Hepatocyte (in vitro differentiated cells): ENCODE measurements at regions not wholly inside any gene's neighbourhood (a gene's known extent, or its start where the extent isn't known, plus 50 kb on each side); places are given as distances from the start of the nearest gene placed in this dataset.

ENCODE experiments used
- DNase-seq: peaks from one replicate; pipeline ENCODE4 v3.0.0-alpha.2; 2016; ENCODE audit warnings: low spot score
- H2AFZ ChIP-seq: fragments of 200-600 bp; sonication (generic); 2 replicates; pipeline ENCODE4 v1.6.0; 2016; ENCODE audit warnings: antibody characterized with exemption, mild to moderate bottlenecking
- H3K27ac ChIP-seq: fragments of 200-600 bp; sonication (generic); 2 replicates; pipeline ENCODE4 v1.5.1; 2016; ENCODE audit warnings: mild to moderate bottlenecking
- H3K27me3 ChIP-seq: fragments of 200-600 bp; sonication (generic); 2 replicates; pipeline ENCODE4 v1.6.1; 2016
- H3K36me3 ChIP-seq: fragments of 200-600 bp; sonication (generic); replicated peaks from 2 replicates; pipeline ENCODE4 v1.5.1; 2016; ENCODE audit warnings: low read depth; ENCODE audit not compliant: insufficient read depth
- H3K4me1 ChIP-seq: fragments of 200-600 bp; sonication (generic); 2 replicates; pipeline ENCODE4 v1.5.1; 2016; ENCODE audit warnings: mild to moderate bottlenecking, moderate library complexity; ENCODE audit not compliant: insufficient read depth
- H3K4me2 ChIP-seq: fragments of 200-600 bp; sonication (generic); 2 replicates; pipeline ENCODE4 v1.6.0; 2016
- H3K4me3 ChIP-seq: fragments of 200-600 bp; sonication (generic); 2 replicates; pipeline ENCODE4 v1.5.1; 2016; ENCODE audit warnings: mild to moderate bottlenecking
- H3K79me2 ChIP-seq: fragments of 200-600 bp; sonication (generic); 2 replicates; pipeline ENCODE4 v1.6.0; 2017; ENCODE audit warnings: mild to moderate bottlenecking
- H3K9me2 ChIP-seq: fragments of 200-600 bp; sonication (generic); replicated peaks from 2 replicates; pipeline ENCODE4 v1.6.0; 2017; ENCODE audit warnings: mild to moderate bottlenecking; ENCODE audit not compliant: insufficient read depth
- H3K9me3 ChIP-seq: fragments of 200-600 bp; sonication (generic); 2 replicates; pipeline ENCODE4 v1.5.1; 2016; ENCODE audit warnings: low read depth, mild to moderate bottlenecking
- H4K20me1 ChIP-seq: fragments of 200-600 bp; sonication (generic); 2 replicates; pipeline ENCODE4 v1.6.0; 2016; ENCODE audit warnings: mild to moderate bottlenecking; ENCODE audit not compliant: insufficient read depth, poor library complexity, severe bottlenecking
- CTCF ChIP-seq: fragments of 200-600 bp; sonication (generic); IDR thresholded peaks from 2 replicates; pipeline ENCODE4 v1.5.1; 2016; ENCODE audit warnings: antibody characterized with exemption, mild to moderate bottlenecking; ENCODE audit not compliant: poor library complexity
- EZH2 ChIP-seq: fragments of 200-600 bp; sonication (generic); IDR thresholded peaks from 2 replicates; pipeline ENCODE4 v1.6.1; 2016; ENCODE audit warnings: antibody characterized with exemption, mild to moderate bottlenecking, borderline replicate concordance
- EZH2phosphoT487 ChIP-seq: fragments of 200-600 bp; sonication (generic); IDR thresholded peaks from one replicate; pipeline ENCODE4 v1.6.1; 2018; ENCODE audit warnings: antibody characterized with exemption, mild to moderate bottlenecking, low read depth, moderate library complexity; ENCODE audit not compliant: unreplicated experiment, severe bottlenecking
- WGBS: methylation state at CpG from one replicate; pipeline ENCODE4 v1.1.6; 2016; ENCODE audit warnings: low lambda C conversion rate; ENCODE audit errors: missing lambda C conversion rate; 5-methylcytosine and 5-hydroxymethylcytosine counted together

DNA sequence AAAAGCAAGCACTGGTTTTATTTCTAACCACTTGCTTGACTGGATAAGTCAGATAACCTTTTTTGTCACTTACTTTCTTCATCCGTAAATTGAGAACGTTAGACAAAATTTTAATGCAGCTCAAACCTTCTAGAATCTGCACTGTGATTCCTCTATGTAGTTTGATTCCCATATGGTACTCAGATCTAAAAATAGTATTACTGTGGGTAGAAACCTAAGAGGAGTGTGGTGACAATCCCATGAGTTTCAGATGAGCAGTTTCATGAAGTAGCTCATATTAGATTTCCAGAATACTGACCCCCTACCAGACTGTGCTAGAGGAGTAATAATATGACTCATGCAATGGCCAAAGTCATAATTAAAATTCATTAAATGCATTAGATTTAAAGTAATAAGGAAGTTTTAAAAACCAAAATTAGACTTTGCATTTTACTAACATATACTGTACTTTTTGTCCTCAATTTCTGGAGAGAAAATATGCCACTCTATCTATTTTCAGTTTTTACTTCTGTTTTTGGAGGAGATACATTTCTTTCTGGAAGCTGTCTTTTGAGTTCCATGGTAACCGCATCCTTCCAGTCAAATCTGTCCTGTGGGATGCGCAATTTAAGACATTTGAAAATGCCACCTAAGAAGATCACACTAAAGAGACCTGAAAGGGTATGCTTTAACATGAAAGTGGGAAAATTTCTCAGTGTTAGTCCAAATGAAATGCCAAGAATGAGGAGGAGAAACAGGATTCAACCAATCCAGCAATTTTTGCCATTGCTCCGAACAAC, 64.1 kb upstream of the GPM6A start:
- Histone ChIP-seq H3K4me3 (no peak overlapping the region), H3K9me3 (no peaks in the 10 kb centered on the region), H3K27me3 (no peaks in the 10 kb centered on the region), H3K9me2 (no peaks in the 10 kb centered on the region), H2AFZ (no peak overlapping the region), H3K4me2 (no peak overlapping the region), H4K20me1 (no peaks in the 10 kb centered on the region), H3K79me2 (no peaks in the 10 kb centered on the region), H3K4me1 (peaks cover 10% of the 10 kb centered on the region), H3K36me3 (no peaks in the 10 kb centered on the region), H3K27ac (no peak overlapping the region)
- DNase-seq = no peak
- TF ChIP-seq CTCF (no peak), EZH2phosphoT487 (no peak), EZH2 (no peak)
- 91% methylated on average over 5 of the region's 5 CpGs for WGBS

GRCh38 chr4:175882891-175883290, 70.8 kb upstream of the GPM6A start:
- H3K27me3 ChIP-seq = no peaks in the 10 kb centered on the region

GRCh38 chr4:175884048-175884447, 72.0 kb upstream of the GPM6A start:
- H3K4me1 ChIP-seq = no peaks in the 10 kb centered on the region
- WGBS = 67% methylated on average over 4 of the region's 4 CpGs
- H3K4me3 ChIP-seq = no peak overlapping the region
- no peak for DNase-seq
- no peak overlapping the region for H2AFZ ChIP-seq
- H3K79me2 ChIP-seq = no peaks in the 10 kb centered on the region
- no peaks in the 10 kb centered on the region for H3K27me3 ChIP-seq
- TF ChIP-seq CTCF (no peak), EZH2phosphoT487 (no peak)
- no peak overlapping the region for H3K27ac ChIP-seq
- H3K9me3 ChIP-seq = no peaks in the 10 kb centered on the region
- no peak overlapping the region for H3K4me2 ChIP-seq
- no peaks in the 10 kb centered on the region for H3K36me3 ChIP-seq
- H4K20me1 ChIP-seq = no peaks in the 10 kb centered on the region
- H3K9me2 ChIP-seq = no peaks in the 10 kb centered on the region

More at GRCh38 chr4:175882891-175883290, 70.8 kb upstream of the GPM6A start:
- no peaks in the 10 kb centered on the region for H3K36me3 ChIP-seq
- no peaks in the 10 kb centered on the region for H3K4me1 ChIP-seq
- no peak overlapping the region for H3K27ac ChIP-seq
- H3K9me2 ChIP-seq = no peaks in the 10 kb centered on the region
- no peaks in the 10 kb centered on the region for H3K79me2 ChIP-seq
- no peak for TF ChIP-seq EZH2
- TF ChIP-seq EZH2phosphoT487 = no peak
- no peak for TF ChIP-seq CTCF
- H3K9me3 ChIP-seq = no peaks in the 10 kb centered on the region
- no peak overlapping the region for H3K4me3 ChIP-seq
- H3K4me2 ChIP-seq = no peak overlapping the region
- no peak for DNase-seq
- H4K20me1 ChIP-seq = no peaks in the 10 kb centered on the region
- no peak overlapping the region for H2AFZ ChIP-seq

GRCh38 chr4:175891231-175891630, 79.2 kb upstream of the GPM6A start:
- Histone ChIP-seq H3K27ac (no peak overlapping the region), H3K9me2 (no peaks in the 10 kb centered on the region), H3K27me3 (no peaks in the 10 kb centered on the region), H3K4me1 (no peaks in the 10 kb centered on the region), H2AFZ (no peak overlapping the region), H3K4me3 (no peak overlapping the region), H3K4me2 (peak overlapping the region; percentile 27), H3K79me2 (no peaks in the 10 kb centered on the region), H3K36me3 (no peaks in the 10 kb centered on the region), H4K20me1 (no peaks in the 10 kb centered on the region), H3K9me3 (no peaks in the 10 kb centered on the region)
- 71% methylated on average over 4 of the region's 4 CpGs for whole genome bisulfite sequencing
- DNase-seq = no peak
- TF ChIP-seq EZH2 = no peak
- TF ChIP-seq CTCF = no peak
- TF ChIP-seq EZH2phosphoT487 = no peak
